ENCODE measurements at regions not wholly inside any gene's neighbourhood (a gene's known extent, or its start where the extent isn't known, plus 50 kb on each side); places are given as distances from the start of the nearest gene placed in this dataset.

GRCh38 chrX:33465137-33465536 is 253.8 kb upstream of the DMD start:
- no peak overlapping the region for H3K27ac ChIP-seq

GRCh38 chrX:33457102-33457501 is 245.8 kb upstream of the DMD start:
- Histone ChIP-seq H3K4me3 (no peak overlapping the region), H3K4me1 (no peaks in the 10 kb centered on the region), H3K27ac (no peak overlapping the region), H3K36me3 (no peaks in the 10 kb centered on the region), H3K9me3 (no peaks in the 10 kb centered on the region), H3K27me3 (no peaks in the 10 kb centered on the region)
- 71 to 92% (median 82%) methylated on average over 2 of the region's 2 CpGs; no CpG with 5 or more reads in 1 of the 5 donors for WGBS, 5 donors
- DNase-seq, result no peak
- TF ChIP-seq CTCF (IDR thresholded peaks at IDR 0.05) (no peak), POLR2AphosphoS5 (IDR thresholded peaks at IDR 0.05) (no peak), POLR2A (IDR thresholded peaks at IDR 0.05) (no peak), EP300 (IDR thresholded peaks at IDR 0.05) (no peak)
- intact Hi-C loops (cut with DNase I; ENCODE audit: low total_unique reads), result no loop called here

More at GRCh38 chrX:33465137-33465536, 253.8 kb upstream of the DMD start:
- no peaks in the 10 kb centered on the region for H3K27me3 ChIP-seq
- no peak overlapping the region for H3K4me3 ChIP-seq
- TF ChIP-seq CTCF (IDR thresholded peaks at IDR 0.05), result no peak
- no peak for TF ChIP-seq POLR2A (IDR thresholded peaks at IDR 0.05)
- DNase-seq, result no peak
- no peaks in the 10 kb centered on the region for H3K36me3 ChIP-seq
- intact Hi-C loops (cut with DNase I; ENCODE audit: low total_unique reads), result no loop called here
- H3K9me3 ChIP-seq, result no peaks in the 10 kb centered on the region
- no peaks in the 10 kb centered on the region for H3K4me1 ChIP-seq

GRCh38 chrX:33447285-33447684 is 235.9 kb upstream of the DMD start:
- intact Hi-C loops (cut with DNase I; ENCODE audit: low total_unique reads), result no loop called here

GRCh38 chrX:33434256-33435092 is 223.1 kb upstream of the DMD start:
- Histone ChIP-seq H3K4me3 (no peak overlapping the region), H3K9me3 (no peaks in the 10 kb centered on the region), H3K27ac (no peak overlapping the region), H3K4me1 (no peaks in the 10 kb centered on the region), H3K36me3 (no peaks in the 10 kb centered on the region), H3K27me3 (no peaks in the 10 kb centered on the region)
- TF ChIP-seq CTCF (IDR thresholded peaks at IDR 0.05), result peak in 5 of 7 experiments; percentile 6 to 94 (median 74)
- no peak for TF ChIP-seq POLR2AphosphoS5 (IDR thresholded peaks at IDR 0.05)
- DNase-seq, result peak; percentile 60 to 79
- intact Hi-C loops (cut with DNase I; ENCODE audit: low total_unique reads), result no loop called here
- 25 to 32% (median 28%) methylated on average over 11 of the region's 11 CpGs for WGBS, 5 donors

More at GRCh38 chrX:33447285-33447684, 235.9 kb upstream of the DMD start:
- DNase-seq, result no peak
- Histone ChIP-seq H3K4me3 (no peak overlapping the region), H3K9me3 (no peaks in the 10 kb centered on the region), H3K4me1 (no peaks in the 10 kb centered on the region), H3K27ac (no peak overlapping the region), H3K36me3 (no peaks in the 10 kb centered on the region), H3K27me3 (no peaks in the 10 kb centered on the region)
- TF ChIP-seq EP300 (IDR thresholded peaks at IDR 0.05), result no peak
- no peak for TF ChIP-seq POLR2A (IDR thresholded peaks at IDR 0.05)
- no peak for TF ChIP-seq CTCF (IDR thresholded peaks at IDR 0.05)
- TF ChIP-seq POLR2AphosphoS5 (IDR thresholded peaks at IDR 0.05), result no peak
- 76 to 83% (median 78%) methylated on average over 3 of the region's 3 CpGs for WGBS, 5 donors

Measured in stomach (tissue), 8 donors.